ENCODE measurements at regions not wholly inside any gene's neighbourhood (a gene's known extent, or its start where the extent isn't known, plus 50 kb on each side); places are given as distances from the start of the nearest gene placed in this dataset.

DNA sequence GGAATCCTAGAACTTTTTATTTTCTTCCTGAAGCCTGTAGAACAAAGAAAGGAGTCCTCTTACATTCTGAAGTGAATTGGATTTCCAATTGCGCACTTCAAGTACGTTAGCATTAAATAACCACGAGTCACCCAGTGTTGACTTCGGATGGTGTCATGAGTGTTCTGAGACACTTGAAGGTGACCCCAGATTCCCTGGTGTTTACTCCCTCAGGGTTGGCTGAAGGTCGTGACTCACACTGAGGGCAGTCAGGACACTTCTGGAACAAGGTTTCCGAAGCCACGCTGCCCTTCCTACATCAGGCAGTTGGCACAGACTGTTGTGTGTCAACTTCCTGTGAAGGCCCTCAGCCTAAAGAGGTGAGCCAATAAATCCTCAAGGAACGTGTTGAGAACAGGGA lies 186.6 kb upstream of the CELF2 start:
- TF ChIP-seq, protein P1, sequence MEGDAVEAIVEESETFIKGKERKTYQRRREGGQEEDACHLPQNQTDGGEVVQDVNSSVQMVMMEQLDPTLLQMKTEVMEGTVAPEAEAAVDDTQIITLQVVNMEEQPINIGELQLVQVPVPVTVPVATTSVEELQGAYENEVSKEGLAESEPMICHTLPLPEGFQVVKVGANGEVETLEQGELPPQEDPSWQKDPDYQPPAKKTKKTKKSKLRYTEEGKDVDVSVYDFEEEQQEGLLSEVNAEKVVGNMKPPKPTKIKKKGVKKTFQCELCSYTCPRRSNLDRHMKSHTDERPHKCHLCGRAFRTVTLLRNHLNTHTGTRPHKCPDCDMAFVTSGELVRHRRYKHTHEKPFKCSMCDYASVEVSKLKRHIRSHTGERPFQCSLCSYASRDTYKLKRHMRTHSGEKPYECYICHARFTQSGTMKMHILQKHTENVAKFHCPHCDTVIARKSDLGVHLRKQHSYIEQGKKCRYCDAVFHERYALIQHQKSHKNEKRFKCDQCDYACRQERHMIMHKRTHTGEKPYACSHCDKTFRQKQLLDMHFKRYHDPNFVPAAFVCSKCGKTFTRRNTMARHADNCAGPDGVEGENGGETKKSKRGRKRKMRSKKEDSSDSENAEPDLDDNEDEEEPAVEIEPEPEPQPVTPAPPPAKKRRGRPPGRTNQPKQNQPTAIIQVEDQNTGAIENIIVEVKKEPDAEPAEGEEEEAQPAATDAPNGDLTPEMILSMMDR (IDR thresholded peaks at IDR 0.05; ENCODE audit: extremely low read depth, missing control alignments): no peak
- no peak for DNase-seq (ENCODE audit: low spot score)

DNA sequence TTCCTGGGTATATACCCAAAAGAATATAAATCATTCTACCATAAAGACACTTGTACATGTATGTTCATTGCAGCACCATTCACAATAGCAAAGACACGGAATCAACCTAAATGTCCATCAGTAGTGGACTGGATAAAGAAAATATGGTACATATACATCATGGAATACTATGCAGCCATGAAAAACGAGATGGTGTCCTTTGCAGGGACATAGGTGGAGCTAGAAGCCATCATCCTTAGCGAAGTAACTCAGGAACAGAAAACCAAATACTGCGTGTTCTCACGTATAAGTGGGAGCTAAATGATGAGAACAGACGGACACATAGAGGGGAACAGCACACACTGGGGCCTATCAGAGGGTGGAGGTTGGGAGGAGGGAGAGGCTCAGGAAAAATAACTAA lies 183.7 kb upstream of the CELF2 start:
- TF ChIP-seq, protein P1 (IDR thresholded peaks at IDR 0.05; ENCODE audit: extremely low read depth, missing control alignments): no peak
- DNase-seq (ENCODE audit: low spot score): no peak

DNA sequence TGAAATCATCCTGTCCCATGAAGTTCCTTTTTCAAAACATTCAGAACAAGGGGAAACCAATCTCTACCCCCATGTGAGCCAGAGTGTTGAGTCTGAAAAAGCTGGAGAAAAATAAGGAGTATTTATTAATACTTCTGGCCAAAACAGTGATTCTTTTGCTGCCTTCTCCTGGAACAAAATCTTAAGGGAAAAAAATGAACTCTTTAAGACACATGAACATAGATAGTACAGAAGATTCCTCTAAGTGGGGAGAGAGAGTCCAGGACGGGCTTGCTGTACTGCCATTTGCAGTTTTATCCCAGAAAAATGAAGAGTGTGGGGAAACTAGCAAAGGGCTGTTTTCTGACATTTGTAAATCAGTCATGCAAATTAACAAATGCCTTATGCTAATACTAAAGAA lies 173.4 kb upstream of the CELF2 start:
- no peak for DNase-seq (ENCODE audit: low spot score)
- TF ChIP-seq, protein P1 (IDR thresholded peaks at IDR 0.05; ENCODE audit: extremely low read depth, missing control alignments): no peak

DNA sequence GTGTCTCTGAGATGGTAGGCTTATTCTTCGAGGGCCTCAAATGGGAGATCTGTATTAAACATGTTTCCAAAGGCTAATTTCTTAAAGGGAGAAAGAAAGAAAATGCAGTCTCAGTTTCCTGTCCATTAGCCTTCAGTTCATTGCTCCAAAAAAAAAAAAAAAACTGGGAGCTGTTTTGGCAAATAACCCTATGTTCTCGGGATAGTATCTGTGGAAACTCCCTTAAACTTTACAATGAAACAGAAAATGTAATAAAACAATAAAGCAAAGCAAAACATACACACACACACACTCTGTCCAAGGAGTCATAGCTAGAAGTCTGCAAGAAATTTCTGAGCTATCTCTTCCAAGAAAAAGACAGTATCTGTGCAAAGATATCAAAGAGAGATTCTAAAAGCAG lies 172.5 kb upstream of the CELF2 start:
- TF ChIP-seq, protein P1 (IDR thresholded peaks at IDR 0.05; ENCODE audit: extremely low read depth, missing control alignments): no peak
- no peak for DNase-seq (ENCODE audit: low spot score)

DNA sequence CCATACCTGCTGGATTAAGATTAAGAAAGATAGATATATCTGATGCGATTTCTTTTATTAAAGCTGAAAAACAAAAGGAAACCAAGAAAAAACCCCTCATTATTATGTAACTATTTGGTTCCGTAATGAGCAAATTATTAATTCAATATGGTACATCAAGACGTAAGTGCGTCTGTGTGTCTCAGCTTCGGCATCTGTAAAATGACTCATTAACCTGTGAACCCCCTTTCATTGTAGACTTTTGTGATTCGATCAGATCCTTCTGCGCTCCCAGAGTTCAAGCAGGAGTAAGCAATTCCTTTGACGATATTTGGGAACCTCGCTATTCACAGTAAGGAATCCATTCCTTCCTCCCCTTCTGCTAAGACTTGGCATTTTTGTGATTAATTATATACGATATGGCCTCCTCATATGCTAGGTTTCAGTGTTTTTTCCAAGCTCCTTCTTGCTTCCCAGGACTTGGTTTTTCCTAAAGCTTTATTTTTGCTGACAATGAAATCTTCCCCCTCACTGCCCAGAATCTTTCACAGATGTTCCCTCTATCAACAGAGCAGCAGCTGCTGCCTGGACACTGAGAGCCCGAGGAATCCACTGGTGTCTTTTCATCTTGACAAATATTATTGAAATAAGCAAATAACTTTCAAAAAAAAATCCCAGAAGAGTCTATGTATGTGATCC lies 171.7 kb upstream of the CELF2 start:
- TF ChIP-seq, protein P1 (IDR thresholded peaks at IDR 0.05; ENCODE audit: extremely low read depth, missing control alignments): no peak
- DNase-seq (ENCODE audit: low spot score): no peak

DNA sequence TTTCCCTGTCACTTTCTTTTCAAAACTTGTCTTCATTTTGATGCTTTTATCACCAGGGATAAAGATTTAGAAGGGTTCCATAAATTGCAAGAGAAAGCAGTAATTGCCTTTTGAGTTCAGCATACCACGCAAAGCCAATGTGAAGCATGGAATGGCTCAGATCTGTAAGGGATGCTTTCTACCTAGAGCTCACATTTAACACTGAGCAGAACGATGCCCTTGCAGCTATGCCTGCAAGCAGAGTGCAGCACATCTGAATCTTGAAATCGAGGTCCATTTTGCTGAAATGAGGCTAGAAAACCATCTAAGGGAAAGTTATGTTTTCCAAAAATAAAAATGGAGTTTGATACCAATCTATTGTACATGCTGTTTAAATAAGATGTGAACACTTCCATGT lies 171.2 kb upstream of the CELF2 start:
- no peak for DNase-seq (ENCODE audit: low spot score)
- TF ChIP-seq, protein P1 (IDR thresholded peaks at IDR 0.05; ENCODE audit: extremely low read depth, missing control alignments): no peak

DNA sequence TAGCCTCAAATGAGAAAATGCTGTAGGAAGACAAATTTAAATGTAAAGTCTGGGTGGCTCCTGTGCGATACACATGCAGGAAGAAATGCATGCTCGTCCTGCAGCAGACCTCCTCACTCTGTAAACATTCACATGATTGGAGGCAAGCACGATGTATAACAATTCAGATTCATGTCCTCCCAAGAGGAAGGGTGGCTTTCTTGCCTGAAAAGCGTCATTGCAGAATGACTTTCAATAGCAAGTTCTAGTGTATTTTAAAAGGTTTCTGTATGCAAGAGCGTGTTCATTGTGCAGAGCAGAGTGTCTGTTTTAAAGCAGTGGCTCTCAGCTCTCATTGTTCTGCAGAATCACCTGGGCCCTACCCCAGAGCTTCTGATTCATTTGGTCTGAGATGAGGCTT lies 170.3 kb upstream of the CELF2 start:
- TF ChIP-seq, protein P1 (IDR thresholded peaks at IDR 0.05; ENCODE audit: extremely low read depth, missing control alignments): no peak
- DNase-seq (ENCODE audit: low spot score): no peak

Data from GM20000 (cell line).